ENCODE measurements at regions not wholly inside any gene's neighbourhood (a gene's known extent, or its start where the extent isn't known, plus 50 kb on each side); places are given as distances from the start of the nearest gene placed in this dataset.

DNA sequence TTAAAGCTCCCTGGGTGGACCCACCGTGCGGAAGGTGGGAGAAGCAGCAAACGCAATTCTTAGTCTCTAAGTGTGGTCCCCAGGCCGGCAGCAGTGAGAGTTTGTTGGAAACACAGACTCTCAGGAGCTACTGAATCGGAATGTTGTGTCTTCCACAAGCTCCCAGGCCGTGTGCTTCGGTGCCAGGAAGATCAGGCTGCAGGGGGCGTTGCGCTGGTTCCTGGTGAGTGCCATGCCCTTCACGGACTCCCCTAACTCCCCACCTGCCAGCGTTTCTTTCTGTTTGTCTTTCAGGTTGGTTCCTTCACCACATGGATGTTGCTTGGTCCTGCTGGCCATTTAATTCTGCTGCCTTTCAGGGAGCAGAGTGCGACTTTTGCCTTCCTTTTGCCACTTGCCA lies 91.2 kb upstream of the PITRM1 start:
- TF ChIP-seq POLR2AphosphoS5 (IDR thresholded peaks at IDR 0.05; ENCODE audit: low read depth, low read length) (no peak), TAF1 (IDR thresholded peaks at IDR 0.05; ENCODE audit: borderline replicate concordance, insufficient read depth, low read length) (no peak), FOXP2 (optimal IDR thresholded peaks at IDR 0.05; ENCODE audit: borderline replicate concordance, extremely low read depth, extremely low read length, insufficient read depth) (no peak)
